ENCODE measurements at regions not wholly inside any gene's neighbourhood (a gene's known extent, or its start where the extent isn't known, plus 50 kb on each side); places are given as distances from the start of the nearest gene placed in this dataset.

- H3K4me1 ChIP-seq (ENCODE audit: control insufficient read depth in 2 of 2, insufficient read depth in 2 of 2, low read length in 2 of 2), result no peaks in the 10 kb centered on the region
- no peaks in the 10 kb centered on the region for H3K36me3 Mint-ChIP-seq
- H3K9me3 ChIP-seq (ENCODE audit: control insufficient read depth in 2 of 3, low read length in 3 of 3), result no peaks in the 10 kb centered on the region
- no peak overlapping the region for H3K27ac ChIP-seq (ENCODE audit: low read depth, low read length)
- H3K27me3 ChIP-seq (ENCODE audit: control insufficient read depth in 2 of 2, insufficient read depth in 2 of 2, low read length in 2 of 2), result no peaks in the 10 kb centered on the region
- ChIA-PET POLR2A (no interaction called here), CTCF (no interaction called here)
- intact Hi-C loops (cut with micrococcal nuclease), result no loop called here
- no peak overlapping the region for H3K27ac Mint-ChIP-seq
- H3K4me3 ChIP-seq (ENCODE audit: low read length), result no peak overlapping the region
- ATAC-seq, result no peak
- no peaks in the 10 kb centered on the region for H3K4me1 Mint-ChIP-seq
- no peak overlapping the region for H3K4me3 Mint-ChIP-seq
- DNase-seq, result no peak
- H3K27me3 Mint-ChIP-seq, result no peaks in the 10 kb centered on the region
- peaks cover 6 to 44% (median 26%) of the 10 kb centered on the region in 11 donors for H3K9me3 Mint-ChIP-seq
- no peaks in the 10 kb centered on the region for H3K36me3 ChIP-seq (ENCODE audit: control insufficient read depth in 2 of 3, insufficient read depth in 3 of 3, low read length in 3 of 3)
Measured at GRCh38 chr10:131500892-131501291, 189.4 kb upstream of the TCERG1L start.

- no peaks in the 10 kb centered on the region for H3K36me3 Mint-ChIP-seq
- ATAC-seq (no peak), DNase-seq (no peak)
- H3K4me1 Mint-ChIP-seq, result no peaks in the 10 kb centered on the region
- no peaks in the 10 kb centered on the region for H3K27me3 ChIP-seq (ENCODE audit: control insufficient read depth in 2 of 2, insufficient read depth in 2 of 2, low read length in 2 of 2)
- no peaks in the 10 kb centered on the region for H3K27me3 Mint-ChIP-seq
- H3K9me3 ChIP-seq (ENCODE audit: control insufficient read depth in 2 of 3, low read length in 3 of 3), result no peaks in the 10 kb centered on the region
- ChIA-PET CTCF (no interaction called here), POLR2A (no interaction called here)
- H3K9me3 Mint-ChIP-seq, result peaks cover 6 to 54% (median 26%) of the 10 kb centered on the region in 11 donors
- H3K27ac Mint-ChIP-seq, result no peak overlapping the region
- no peak overlapping the region for H3K4me3 ChIP-seq (ENCODE audit: low read length)
- intact Hi-C loops (cut with micrococcal nuclease), result no loop called here
- H3K4me1 ChIP-seq (ENCODE audit: control insufficient read depth in 2 of 2, insufficient read depth in 2 of 2, low read length in 2 of 2), result no peaks in the 10 kb centered on the region
- no peaks in the 10 kb centered on the region for H3K36me3 ChIP-seq (ENCODE audit: control insufficient read depth in 2 of 3, insufficient read depth in 3 of 3, low read length in 3 of 3)
- H3K4me3 Mint-ChIP-seq, result no peak overlapping the region
- H3K27ac ChIP-seq (ENCODE audit: low read depth, low read length), result no peak overlapping the region
Measured at GRCh38 chr10:131503992-131504391, 192.5 kb upstream of the TCERG1L start.

- H3K27me3 Mint-ChIP-seq, result peaks cover 0 to 3% (median 0%) of the 10 kb centered on the region in 5 donors
- intact Hi-C loops (cut with micrococcal nuclease), result no loop called here
- ATAC-seq (no peak), DNase-seq (no peak)
- Histone ChIP-seq H3K4me3 (ENCODE audit: low read length) (no peak overlapping the region), H3K27ac (ENCODE audit: low read depth, low read length) (no peak overlapping the region), H3K27me3 (ENCODE audit: control insufficient read depth in 2 of 2, insufficient read depth in 2 of 2, low read length in 2 of 2) (no peaks in the 10 kb centered on the region), H3K9me3 (ENCODE audit: control insufficient read depth in 2 of 3, low read length in 3 of 3) (no peaks in the 10 kb centered on the region), H3K4me1 (ENCODE audit: control insufficient read depth in 2 of 2, insufficient read depth in 2 of 2, low read length in 2 of 2) (no peaks in the 10 kb centered on the region), H3K36me3 (ENCODE audit: control insufficient read depth in 2 of 3, insufficient read depth in 3 of 3, low read length in 3 of 3) (no peaks in the 10 kb centered on the region)
- H3K4me1 Mint-ChIP-seq, result no peaks in the 10 kb centered on the region
- H3K36me3 Mint-ChIP-seq, result no peaks in the 10 kb centered on the region
- H3K9me3 Mint-ChIP-seq, result peaks cover 0 to 23% (median 6%) of the 10 kb centered on the region in 11 donors
- no peak overlapping the region for H3K27ac Mint-ChIP-seq
- ChIA-PET CTCF (no interaction called here), POLR2A (no interaction called here)
- H3K4me3 Mint-ChIP-seq, result no peak overlapping the region
Measured at GRCh38 chr10:131511391-131511790, 199.9 kb upstream of the TCERG1L start.

DNA sequence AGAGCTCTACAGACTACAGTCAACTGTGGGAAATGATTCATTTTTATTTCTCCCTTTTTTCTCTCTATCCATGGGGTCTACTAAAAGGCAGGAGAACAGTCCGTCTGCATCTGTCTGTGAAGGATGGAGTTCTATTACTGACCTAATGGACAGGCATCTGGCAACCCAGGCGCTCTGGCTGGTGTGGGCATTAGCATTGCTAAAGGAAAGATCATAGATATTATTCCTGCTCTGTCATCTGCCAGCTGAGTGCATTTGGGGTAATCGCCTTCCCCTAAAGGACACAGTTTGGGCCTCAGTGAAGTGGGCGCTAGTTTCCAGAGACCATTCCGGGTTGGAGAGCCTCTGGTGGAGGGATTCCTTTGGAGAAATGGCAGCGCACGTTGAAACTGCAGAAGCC, 201.3 kb upstream of the TCERG1L start:
- H3K36me3 ChIP-seq (ENCODE audit: control insufficient read depth in 2 of 3, insufficient read depth in 3 of 3, low read length in 3 of 3), result no peaks in the 10 kb centered on the region
- H3K4me1 ChIP-seq (ENCODE audit: control insufficient read depth in 2 of 2, insufficient read depth in 2 of 2, low read length in 2 of 2), result no peaks in the 10 kb centered on the region
- CTCF ChIA-PET, result no interaction called here
- H3K9me3 ChIP-seq (ENCODE audit: control insufficient read depth in 2 of 3, low read length in 3 of 3), result no peaks in the 10 kb centered on the region
- POLR2A ChIA-PET, result no interaction called here
- H3K27ac Mint-ChIP-seq, result no peak overlapping the region
- H3K36me3 Mint-ChIP-seq, result no peaks in the 10 kb centered on the region
- peaks cover 0 to 12% (median 0%) of the 10 kb centered on the region in 5 donors for H3K27me3 Mint-ChIP-seq
- ATAC-seq (no peak), DNase-seq (no peak)
- no peak overlapping the region for H3K4me3 ChIP-seq (ENCODE audit: low read length)
- H3K4me3 Mint-ChIP-seq, result no peak overlapping the region
- H3K27ac ChIP-seq (ENCODE audit: low read depth, low read length), result no peak overlapping the region
- H3K9me3 Mint-ChIP-seq, result peaks cover 0 to 17% (median 4%) of the 10 kb centered on the region in 11 donors
- intact Hi-C loops (cut with micrococcal nuclease), result no loop called here
- H3K4me1 Mint-ChIP-seq, result no peaks in the 10 kb centered on the region
- H3K27me3 ChIP-seq (ENCODE audit: control insufficient read depth in 2 of 2, insufficient read depth in 2 of 2, low read length in 2 of 2), result no peaks in the 10 kb centered on the region

GRCh38 chr10:131513445-131513844, 201.9 kb upstream of the TCERG1L start:
- H3K27me3 Mint-ChIP-seq, result peaks cover 0 to 15% (median 0%) of the 10 kb centered on the region in 5 donors
- H3K4me1 Mint-ChIP-seq, result no peaks in the 10 kb centered on the region
- no peaks in the 10 kb centered on the region for H3K36me3 Mint-ChIP-seq
- Histone ChIP-seq H3K27ac (ENCODE audit: low read depth, low read length) (no peak overlapping the region), H3K4me1 (ENCODE audit: control insufficient read depth in 2 of 2, insufficient read depth in 2 of 2, low read length in 2 of 2) (no peaks in the 10 kb centered on the region), H3K27me3 (ENCODE audit: control insufficient read depth in 2 of 2, insufficient read depth in 2 of 2, low read length in 2 of 2) (no peaks in the 10 kb centered on the region), H3K4me3 (ENCODE audit: low read length) (no peak overlapping the region), H3K9me3 (ENCODE audit: control insufficient read depth in 2 of 3, low read length in 3 of 3) (no peaks in the 10 kb centered on the region), H3K36me3 (ENCODE audit: control insufficient read depth in 2 of 3, insufficient read depth in 3 of 3, low read length in 3 of 3) (no peaks in the 10 kb centered on the region)
- no peak overlapping the region for H3K27ac Mint-ChIP-seq
- H3K4me3 Mint-ChIP-seq, result no peak overlapping the region
- ATAC-seq (no peak), DNase-seq (no peak)
- POLR2A ChIA-PET, result no interaction called here
- CTCF ChIA-PET, result no interaction called here
- intact Hi-C loops (cut with micrococcal nuclease), result no loop called here
- peaks cover 0 to 16% (median 4%) of the 10 kb centered on the region in 11 donors for H3K9me3 Mint-ChIP-seq

- ATAC-seq (no peak), DNase-seq (no peak)
- intact Hi-C loops (cut with micrococcal nuclease), result no loop called here
- no peaks in the 10 kb centered on the region for H3K36me3 ChIP-seq (ENCODE audit: control insufficient read depth in 2 of 3, insufficient read depth in 3 of 3, low read length in 3 of 3)
- POLR2A ChIA-PET, result no interaction called here
- CTCF ChIA-PET, result no interaction called here
- no peak overlapping the region for H3K27ac ChIP-seq (ENCODE audit: low read depth, low read length)
- peaks cover 0 to 12% (median 4%) of the 10 kb centered on the region in 11 donors for H3K9me3 Mint-ChIP-seq
- H3K9me3 ChIP-seq (ENCODE audit: control insufficient read depth in 2 of 3, low read length in 3 of 3), result no peaks in the 10 kb centered on the region
- no peak overlapping the region for H3K4me3 ChIP-seq (ENCODE audit: low read length)
- no peaks in the 10 kb centered on the region for H3K4me1 ChIP-seq (ENCODE audit: control insufficient read depth in 2 of 2, insufficient read depth in 2 of 2, low read length in 2 of 2)
- H3K27me3 Mint-ChIP-seq, result peaks cover 0 to 19% (median 0%) of the 10 kb centered on the region in 5 donors
- no peaks in the 10 kb centered on the region for H3K4me1 Mint-ChIP-seq
- H3K27me3 ChIP-seq (ENCODE audit: control insufficient read depth in 2 of 2, insufficient read depth in 2 of 2, low read length in 2 of 2), result no peaks in the 10 kb centered on the region
- no peaks in the 10 kb centered on the region for H3K36me3 Mint-ChIP-seq
- H3K4me3 Mint-ChIP-seq, result no peak overlapping the region
- no peak overlapping the region for H3K27ac Mint-ChIP-seq
Measured at GRCh38 chr10:131513901-131514300, 202.4 kb upstream of the TCERG1L start.

- no peak for ATAC-seq
- H3K4me1 Mint-ChIP-seq, result no peaks in the 10 kb centered on the region
- intact Hi-C loops (cut with micrococcal nuclease), result no loop called here
- no peaks in the 10 kb centered on the region for H3K36me3 Mint-ChIP-seq
- ChIA-PET POLR2A (no interaction called here), CTCF (no interaction called here)
- H3K36me3 ChIP-seq (ENCODE audit: control insufficient read depth in 2 of 3, insufficient read depth in 3 of 3, low read length in 3 of 3), result no peaks in the 10 kb centered on the region
- H3K27ac Mint-ChIP-seq, result no peak overlapping the region
- H3K27ac ChIP-seq (ENCODE audit: low read depth, low read length), result no peak overlapping the region
- no peaks in the 10 kb centered on the region for H3K9me3 ChIP-seq (ENCODE audit: control insufficient read depth in 2 of 3, low read length in 3 of 3)
- peaks cover 0 to 21% (median 0%) of the 10 kb centered on the region in 5 donors for H3K27me3 Mint-ChIP-seq
- H3K4me1 ChIP-seq (ENCODE audit: control insufficient read depth in 2 of 2, insufficient read depth in 2 of 2, low read length in 2 of 2), result no peaks in the 10 kb centered on the region
- no peak for DNase-seq
- H3K27me3 ChIP-seq (ENCODE audit: control insufficient read depth in 2 of 2, insufficient read depth in 2 of 2, low read length in 2 of 2), result no peaks in the 10 kb centered on the region
- H3K4me3 ChIP-seq (ENCODE audit: low read length), result no peak overlapping the region
- H3K9me3 Mint-ChIP-seq, result peaks cover 0 to 7% (median 3%) of the 10 kb centered on the region in 11 donors
- no peak overlapping the region for H3K4me3 Mint-ChIP-seq
Measured at GRCh38 chr10:131514454-131514853, 202.9 kb upstream of the TCERG1L start.
